ENCODE measurements at regions not wholly inside any gene's neighbourhood (a gene's known extent, or its start where the extent isn't known, plus 50 kb on each side); places are given as distances from the start of the nearest gene placed in this dataset.

- no peak for TF ChIP-seq POLR2AphosphoS5 (IDR thresholded peaks at IDR 0.05; ENCODE audit: low read depth, low read length)
- TF ChIP-seq TAF1 (IDR thresholded peaks at IDR 0.05; ENCODE audit: low read depth, low read length), result no peak
- no peak for TF ChIP-seq POLR2A (IDR thresholded peaks at IDR 0.05; ENCODE audit: low read depth, low read length)
These were observed 95.7 kb upstream of the ESRRB start for GRCh38 chr14:76280221-76280620.
